CD4-positive, alpha-beta T cell treated with Interleukin-12 subunit alpha and Interleukin-12 subunit beta, for 1 hour (primary cell): ENCODE measurements at regions not wholly inside any gene's neighbourhood (a gene's known extent, or its start where the extent isn't known, plus 50 kb on each side); places are given as distances from the start of the nearest gene placed in this dataset.
A peak's percentile ranks its signal among the peaks of the same experiment; 100 is the strongest.

ENCODE experiments used
- DNase-seq: peaks from one replicate; pipeline ENCODE4 v3.0.0-alpha.2; 2020

DNA sequence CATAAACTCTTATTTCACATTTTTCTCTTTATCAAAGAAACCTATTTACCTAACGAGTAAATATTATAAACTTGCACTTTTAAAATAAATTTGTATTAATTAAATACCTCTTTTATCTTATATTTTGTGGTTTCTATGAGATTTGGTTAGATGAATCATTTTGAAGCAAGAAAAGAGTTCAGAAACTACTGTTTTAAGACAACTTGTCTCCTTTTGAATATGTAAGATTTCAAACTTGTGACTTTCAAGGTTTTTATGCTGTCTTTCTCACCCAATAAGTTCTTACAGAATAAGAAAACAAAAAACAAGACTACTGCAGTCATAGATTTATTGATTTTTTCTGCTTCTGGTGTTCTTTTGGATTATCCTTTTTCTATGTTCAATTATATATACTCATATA lies 339.0 kb downstream of the SNAPC1 start:
- DNase-seq, result no peak

DNA sequence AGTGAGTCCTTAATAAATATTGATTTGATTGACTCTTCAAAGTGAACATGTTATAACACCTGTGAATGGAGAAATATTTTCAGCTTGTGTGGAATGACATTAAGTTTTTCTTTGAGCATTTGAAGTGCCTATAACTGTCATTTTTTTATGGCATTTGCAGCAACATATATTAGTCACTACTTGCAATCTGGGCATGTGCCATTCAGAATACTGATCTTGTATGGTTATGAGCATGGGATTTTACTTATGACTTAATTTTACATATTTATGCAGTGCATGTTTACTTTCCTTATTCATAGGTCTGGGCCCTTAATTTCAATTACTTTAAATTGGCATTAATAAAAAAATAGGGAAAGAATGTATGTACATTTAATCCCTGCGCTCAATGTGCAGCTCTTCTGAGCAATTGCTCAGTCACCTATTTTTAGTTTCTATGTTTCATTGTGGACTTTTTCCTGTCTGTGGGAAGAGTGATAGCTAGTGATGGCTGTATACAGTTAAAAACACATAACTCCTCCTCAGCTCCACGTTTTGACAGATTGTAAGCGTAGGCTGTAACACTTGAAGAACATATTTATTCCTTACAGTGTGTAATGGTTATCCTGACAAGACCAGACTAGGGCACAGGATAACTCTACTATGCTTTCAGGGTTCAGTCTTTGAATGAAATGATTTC lies 339.6 kb downstream of the SNAPC1 start:
- no peak for DNase-seq

- DNase-seq, result no peak
These were observed 340.1 kb downstream of the SNAPC1 start for GRCh38 chr14:62102349-62102725.

GRCh38 chr14:62103464-62103863 lies 341.2 kb downstream of the SNAPC1 start:
- DNase-seq, result no peak

GRCh38 chr14:62110941-62111340 lies 348.7 kb downstream of the SNAPC1 start:
- DNase-seq, result no peak

- DNase-seq, result peak; percentile 49
These were observed 355.0 kb downstream of the SNAPC1 start for GRCh38 chr14:62117010-62117750.

DNA sequence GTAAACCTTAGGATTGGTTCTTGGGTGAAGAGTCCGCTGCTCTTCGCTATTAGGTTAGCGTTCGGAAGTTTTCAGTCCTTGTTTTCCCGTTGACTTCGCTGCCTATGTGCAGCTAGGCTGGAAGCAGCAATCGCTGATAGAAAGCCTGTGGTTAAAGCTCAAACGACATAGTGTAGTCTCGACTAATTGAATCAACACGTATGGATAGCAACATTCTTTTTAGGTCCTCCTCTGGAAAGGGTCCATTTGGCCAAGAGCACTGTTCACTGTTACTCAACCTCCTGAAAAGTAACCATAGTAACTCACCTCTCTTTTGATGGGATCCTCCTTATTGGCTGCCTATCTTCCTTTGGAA lies 355.5 kb downstream of the SNAPC1 start:
- no peak for DNase-seq

- no peak for DNase-seq
These were observed 356.2 kb downstream of the SNAPC1 start for GRCh38 chr14:62118461-62118860.

- DNase-seq, result no peak
These were observed 356.7 kb downstream of the SNAPC1 start for GRCh38 chr14:62118871-62119270.

GRCh38 chr14:62123961-62124360 lies 361.7 kb downstream of the SNAPC1 start:
- DNase-seq, result no peak

DNA sequence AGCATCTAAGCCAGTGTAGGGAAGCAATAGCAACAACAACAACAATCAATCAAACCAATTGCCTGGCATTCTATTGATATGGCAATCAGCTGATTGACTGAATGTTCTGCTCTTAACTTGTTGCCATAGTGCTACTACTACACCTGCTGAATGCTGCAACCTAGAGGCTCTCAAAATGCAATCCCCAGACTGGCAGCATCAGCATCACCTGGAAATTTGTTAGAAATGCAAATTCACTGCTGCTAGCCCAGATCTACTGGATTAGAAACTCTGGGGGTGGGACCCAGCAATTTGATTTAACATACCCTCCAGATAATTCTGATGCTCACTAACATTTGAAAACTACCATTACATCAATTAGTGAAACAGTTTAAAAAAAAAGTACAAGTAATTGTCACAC lies 363.6 kb downstream of the SNAPC1 start:
- no peak for DNase-seq

DNA sequence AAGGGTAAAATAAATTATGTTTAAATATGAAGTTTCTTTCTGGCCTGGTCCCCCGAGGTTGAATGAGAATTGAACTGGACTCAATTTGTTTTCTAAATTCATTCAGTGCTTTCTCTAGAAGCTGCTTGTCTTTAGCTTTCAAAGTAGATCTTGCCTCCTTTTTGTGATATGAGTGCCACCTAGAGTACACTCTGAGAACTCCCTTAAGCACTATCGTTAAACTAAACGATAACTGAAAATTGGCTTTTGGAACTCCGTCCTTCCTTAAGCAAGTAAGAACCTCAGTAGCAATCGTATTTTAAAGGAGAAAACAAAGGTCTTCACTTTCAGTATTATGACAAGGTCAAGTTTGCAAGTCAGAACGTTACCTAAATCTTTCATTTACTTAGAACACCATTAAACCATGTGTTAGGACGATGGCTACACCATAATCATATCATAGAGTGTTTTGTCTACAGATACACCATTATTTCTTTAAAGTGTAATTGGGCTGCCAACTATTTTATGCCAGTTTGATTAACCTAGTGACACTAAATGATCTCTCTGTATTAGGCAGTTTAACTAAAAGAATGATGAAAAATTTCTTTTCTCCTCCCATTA lies 364.8 kb downstream of the SNAPC1 start:
- DNase-seq, result peak; percentile 48

DNA sequence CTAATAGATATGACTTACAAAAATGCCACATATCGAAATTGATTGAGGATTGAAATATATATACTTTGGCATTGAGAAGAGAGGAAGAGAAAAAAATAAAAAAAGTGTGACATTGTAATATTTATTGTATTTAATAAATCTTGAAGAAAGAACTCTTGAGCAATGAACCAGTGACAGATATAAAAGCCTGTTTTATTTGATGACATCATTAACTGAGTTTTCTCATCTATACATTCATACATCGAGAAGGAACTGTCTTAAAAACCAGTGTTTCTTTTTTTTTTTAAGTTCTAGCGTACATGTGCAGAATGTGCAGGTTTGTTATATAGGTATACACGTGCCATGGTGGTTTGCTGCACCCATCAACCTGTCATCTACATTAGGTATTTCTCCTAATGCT lies 368.2 kb downstream of the SNAPC1 start:
- no peak for DNase-seq

DNA sequence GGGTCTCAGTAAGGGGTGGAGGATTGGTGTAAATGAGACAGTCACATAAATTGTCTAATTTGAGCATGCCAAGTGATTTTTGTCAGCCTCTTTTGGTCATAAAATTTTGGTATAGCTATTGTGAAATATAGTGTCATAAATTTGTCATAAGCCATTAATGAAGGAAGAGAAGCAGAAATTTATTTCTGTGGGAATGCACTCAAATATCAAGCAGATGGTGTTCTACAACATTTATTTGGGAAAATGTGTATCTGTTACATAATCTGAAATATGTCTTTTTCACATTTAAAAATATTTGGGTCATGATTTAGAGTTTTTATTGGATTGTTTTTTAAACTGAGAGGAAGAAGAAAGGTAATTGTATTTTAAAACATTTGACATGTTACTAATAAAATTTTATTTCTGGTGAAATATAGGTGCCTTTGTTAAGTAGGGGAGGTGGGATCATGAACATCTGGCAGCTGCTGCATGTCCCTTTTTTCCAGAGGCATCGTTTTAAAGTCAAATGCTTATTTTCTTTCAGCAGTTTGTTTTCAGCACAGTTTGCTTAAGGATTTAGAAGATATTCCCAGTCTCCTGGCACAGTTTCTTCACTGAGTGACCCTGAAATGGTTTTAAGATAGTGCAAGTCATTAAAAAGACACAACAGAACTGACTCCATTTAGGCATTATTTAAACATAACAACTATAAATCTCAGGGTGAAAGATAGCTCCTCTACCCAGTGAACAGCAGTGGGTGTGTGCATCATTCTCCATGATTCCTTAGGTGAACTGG lies 371.7 kb downstream of the SNAPC1 start:
- DNase-seq, result no peak

DNA sequence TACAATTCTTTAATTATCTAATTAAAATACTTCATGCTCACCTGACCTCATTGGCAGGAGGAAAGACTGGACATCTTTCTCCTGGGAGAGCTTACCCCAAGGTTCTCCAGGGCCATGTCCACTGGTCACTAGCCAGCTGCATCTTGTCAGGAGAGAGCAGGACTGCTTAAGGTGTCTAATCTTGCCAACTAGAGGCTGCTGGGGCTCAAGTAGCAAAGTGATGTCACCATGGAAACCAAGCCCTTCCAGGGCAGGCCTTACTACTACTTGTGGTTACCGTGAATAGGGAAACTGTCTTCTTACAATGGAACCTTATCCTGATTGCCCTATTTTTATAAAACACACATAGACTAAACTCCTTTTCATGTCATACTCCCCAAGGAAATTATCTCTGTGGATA lies 376.4 kb downstream of the SNAPC1 start:
- DNase-seq, result no peak

DNA sequence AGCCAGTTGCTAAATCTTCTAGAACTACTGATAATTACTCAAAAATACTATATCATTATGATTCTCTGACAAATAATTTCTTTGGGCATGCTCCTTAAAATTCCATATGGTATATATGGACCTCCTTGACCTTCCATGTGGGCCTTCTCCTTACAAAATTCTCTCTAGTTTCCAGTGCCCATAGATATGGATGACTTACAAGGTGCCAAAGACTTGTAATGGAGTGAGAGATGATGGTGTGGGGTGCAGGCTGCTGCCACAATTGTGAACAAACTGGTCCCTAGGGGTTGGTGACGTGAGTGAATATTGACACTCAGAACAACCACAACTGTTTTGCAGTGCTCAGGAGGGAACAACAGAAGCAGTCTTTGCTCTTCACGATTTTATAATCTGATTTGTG lies 378.9 kb downstream of the SNAPC1 start:
- no peak for DNase-seq

DNA sequence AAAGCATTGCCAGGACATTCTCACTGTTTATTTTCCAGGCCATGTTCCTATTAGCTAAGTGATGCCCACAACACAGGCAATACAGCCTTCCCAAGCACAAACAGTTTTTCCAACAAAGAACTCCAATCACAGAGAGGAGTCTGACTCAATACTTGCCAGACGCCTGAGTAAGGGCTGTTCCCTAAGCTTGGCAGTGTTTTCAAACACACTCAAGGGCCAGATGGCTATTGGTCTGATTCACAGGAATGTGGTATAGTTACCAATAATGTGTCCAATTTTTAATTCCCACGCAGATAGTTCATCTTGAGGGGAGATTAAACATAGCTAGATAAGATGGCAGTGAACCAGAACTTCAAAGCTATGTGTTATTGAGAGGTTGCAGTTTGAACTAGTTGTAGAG lies 381.0 kb downstream of the SNAPC1 start:
- DNase-seq, result no peak

GRCh38 chr14:62144863-62145262 lies 382.6 kb downstream of the SNAPC1 start:
- DNase-seq, result no peak

DNA sequence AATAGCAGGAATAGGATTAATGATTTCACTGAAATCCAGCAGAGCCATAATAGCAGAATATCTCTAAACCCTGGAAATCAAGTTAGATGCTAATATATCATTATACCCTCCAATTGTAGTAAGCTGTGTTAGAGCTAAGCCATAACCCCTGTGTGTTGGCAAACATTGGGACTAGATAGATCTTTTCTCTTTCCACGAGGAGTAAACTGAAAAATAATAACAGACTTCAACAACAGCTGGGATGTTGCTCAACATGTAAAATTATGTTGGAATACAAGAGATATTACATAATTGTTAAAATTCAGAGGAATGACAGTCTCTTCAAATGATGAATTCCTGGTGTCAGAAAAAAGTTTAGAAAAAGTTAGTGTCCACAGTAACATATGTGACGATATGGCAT lies 383.8 kb downstream of the SNAPC1 start:
- no peak for DNase-seq

GRCh38 chr14:62156052-62156451 lies 393.8 kb downstream of the SNAPC1 start:
- DNase-seq, result no peak

DNA sequence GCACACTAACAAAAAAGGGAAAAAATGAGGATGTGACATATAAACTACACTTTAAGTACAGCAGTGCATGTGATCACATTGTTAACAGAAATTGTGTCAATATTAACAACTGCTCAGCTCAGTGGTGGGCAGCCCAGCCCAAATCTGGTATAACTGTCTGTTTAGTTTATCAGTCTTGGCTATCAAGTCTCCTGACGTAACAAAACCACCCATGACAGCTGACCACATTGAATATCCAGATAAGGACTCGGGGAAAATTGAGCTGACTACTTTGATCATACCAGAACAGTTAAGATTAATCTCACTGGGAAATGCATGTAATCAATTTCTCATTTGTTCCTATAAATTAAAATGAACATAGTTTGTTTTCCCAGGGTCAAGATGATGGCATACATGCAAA lies 396.6 kb downstream of the SNAPC1 start:
- no peak for DNase-seq

DNA sequence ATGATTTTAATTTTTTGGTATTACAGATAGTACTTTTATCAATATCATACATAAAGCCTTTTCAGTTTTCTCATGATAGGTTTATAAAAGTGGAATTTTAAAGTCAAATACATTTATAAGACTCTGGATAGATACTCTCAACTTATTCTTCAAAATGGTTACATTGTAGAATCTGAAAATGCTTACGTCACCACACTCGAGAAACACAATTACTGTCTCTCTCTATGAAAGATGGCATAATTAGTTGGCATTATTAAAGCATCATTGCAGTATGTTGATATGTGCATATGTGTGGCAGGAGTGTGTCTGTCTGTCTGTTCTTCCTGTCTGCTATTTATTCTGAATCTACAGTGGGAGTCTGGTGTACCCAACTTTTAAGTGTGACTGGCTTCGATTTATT lies 397.1 kb downstream of the SNAPC1 start:
- no peak for DNase-seq

- DNase-seq, result peak; percentile 13
These were observed 400.9 kb downstream of the SNAPC1 start for GRCh38 chr14:62162998-62163589.
